ENCODE measurements at regions not wholly inside any gene's neighbourhood (a gene's known extent, or its start where the extent isn't known, plus 50 kb on each side); places are given as distances from the start of the nearest gene placed in this dataset.

DNA sequence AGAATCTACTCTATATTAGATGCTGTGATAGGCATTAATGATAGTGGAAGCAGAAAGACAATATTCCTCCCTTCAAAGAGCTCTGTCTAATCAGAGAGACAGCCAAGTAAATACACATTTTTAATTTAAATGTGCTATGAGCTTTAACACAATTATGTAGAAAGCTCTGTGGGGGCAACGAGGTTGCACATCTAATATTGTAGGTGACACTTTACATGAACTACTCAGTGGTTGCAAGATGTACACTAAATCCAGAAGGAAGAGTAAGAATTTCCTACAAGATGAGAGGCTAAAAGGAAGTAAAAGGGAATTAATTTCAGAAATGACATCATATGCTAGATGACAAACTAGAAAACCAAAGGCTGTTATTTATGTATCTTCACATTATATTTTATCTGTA is 120.9 kb downstream of the SPCS3 start:
- no peak for TF ChIP-seq CTCF (IDR thresholded peaks at IDR 0.05)
- Histone ChIP-seq H3K27me3 (replicated peaks; ENCODE audit: insufficient read depth) (no peaks in the 10 kb centered on the region), H3K9me3 (no peaks in the 10 kb centered on the region), H3K4me3 (no peak overlapping the region), H3K4me1 (ENCODE audit: control insufficient read depth in 1 of 2, low read depth in 2 of 2) (no peaks in the 10 kb centered on the region), H3K27ac (no peak overlapping the region), H3K36me3 (no peaks in the 10 kb centered on the region)
- DNase-seq (ENCODE audit: low spot score) (no peak), ATAC-seq (ENCODE audit: insufficient number of reproducible peaks, low FRiP score, low read depth) (no peak)

DNA sequence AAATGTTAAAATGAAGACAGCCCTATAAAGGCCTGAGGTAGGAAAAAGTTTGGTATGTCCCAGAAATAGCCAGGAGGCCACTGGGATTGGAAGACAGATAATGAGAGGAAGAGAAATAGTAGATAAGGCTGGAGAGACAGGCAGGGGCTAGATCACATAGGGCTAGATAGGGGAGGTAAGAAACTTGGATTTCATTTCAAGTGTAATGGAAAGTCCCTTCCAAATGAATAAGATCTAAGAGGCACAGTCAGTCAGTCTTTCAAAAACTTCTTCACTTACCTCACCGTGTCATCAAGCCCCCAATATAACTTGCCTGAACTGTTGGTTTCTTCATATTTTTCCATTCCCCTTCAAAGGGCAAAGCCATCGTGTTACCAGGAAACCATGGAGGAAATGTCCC is 121.8 kb downstream of the SPCS3 start:
- Histone ChIP-seq H3K9me3 (no peaks in the 10 kb centered on the region), H3K4me1 (ENCODE audit: control insufficient read depth in 1 of 2, low read depth in 2 of 2) (no peaks in the 10 kb centered on the region), H3K4me3 (no peak overlapping the region), H3K36me3 (no peaks in the 10 kb centered on the region), H3K27ac (no peak overlapping the region), H3K27me3 (replicated peaks; ENCODE audit: insufficient read depth) (no peaks in the 10 kb centered on the region)
- DNase-seq (ENCODE audit: low spot score): no peak
- TF ChIP-seq CTCF (IDR thresholded peaks at IDR 0.05): no peak
- no peak for ATAC-seq (ENCODE audit: insufficient number of reproducible peaks, low FRiP score, low read depth)

DNA sequence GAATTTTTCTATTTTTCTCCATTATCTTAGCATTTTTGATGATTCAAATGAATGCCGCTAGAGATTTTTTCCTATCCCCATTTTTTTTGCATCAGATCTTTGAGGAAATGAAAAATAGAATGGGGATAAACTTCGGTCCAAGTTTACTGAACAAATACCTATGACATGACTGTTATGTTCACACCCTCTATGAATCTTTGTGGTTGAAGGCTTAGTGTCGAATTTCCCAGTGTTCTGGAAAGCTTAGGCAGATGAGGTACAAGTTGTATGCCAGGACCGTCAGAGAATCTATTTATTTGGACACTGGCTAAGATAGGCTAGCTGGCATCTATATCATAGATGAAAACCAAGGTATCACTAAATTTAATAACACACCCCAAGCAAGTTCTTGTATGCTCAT is 123.4 kb downstream of the SPCS3 start:
- H3K9me3 ChIP-seq: no peaks in the 10 kb centered on the region
- H3K4me3 ChIP-seq: no peak overlapping the region
- no peak for TF ChIP-seq CTCF (IDR thresholded peaks at IDR 0.05)
- no peak overlapping the region for H3K27ac ChIP-seq
- no peak for DNase-seq (ENCODE audit: low spot score)
- ATAC-seq (ENCODE audit: insufficient number of reproducible peaks, low FRiP score, low read depth): no peak
- H3K36me3 ChIP-seq: no peaks in the 10 kb centered on the region
- H3K27me3 ChIP-seq (replicated peaks; ENCODE audit: insufficient read depth): no peaks in the 10 kb centered on the region
- no peaks in the 10 kb centered on the region for H3K4me1 ChIP-seq (ENCODE audit: control insufficient read depth in 1 of 2, low read depth in 2 of 2)

GRCh38 chr4:176443646-176444409 is 124.1 kb downstream of the SPCS3 start:
- H3K4me3 ChIP-seq: no peak overlapping the region
- H3K27me3 ChIP-seq (replicated peaks; ENCODE audit: insufficient read depth): no peaks in the 10 kb centered on the region
- no peaks in the 10 kb centered on the region for H3K36me3 ChIP-seq
- no peaks in the 10 kb centered on the region for H3K4me1 ChIP-seq (ENCODE audit: control insufficient read depth in 1 of 2, low read depth in 2 of 2)
- ATAC-seq (ENCODE audit: insufficient number of reproducible peaks, low FRiP score, low read depth) (no peak), DNase-seq (ENCODE audit: low spot score) (no peak)
- H3K27ac ChIP-seq: no peak overlapping the region
- H3K9me3 ChIP-seq: no peaks in the 10 kb centered on the region
- TF ChIP-seq CTCF (IDR thresholded peaks at IDR 0.05): no peak

DNA sequence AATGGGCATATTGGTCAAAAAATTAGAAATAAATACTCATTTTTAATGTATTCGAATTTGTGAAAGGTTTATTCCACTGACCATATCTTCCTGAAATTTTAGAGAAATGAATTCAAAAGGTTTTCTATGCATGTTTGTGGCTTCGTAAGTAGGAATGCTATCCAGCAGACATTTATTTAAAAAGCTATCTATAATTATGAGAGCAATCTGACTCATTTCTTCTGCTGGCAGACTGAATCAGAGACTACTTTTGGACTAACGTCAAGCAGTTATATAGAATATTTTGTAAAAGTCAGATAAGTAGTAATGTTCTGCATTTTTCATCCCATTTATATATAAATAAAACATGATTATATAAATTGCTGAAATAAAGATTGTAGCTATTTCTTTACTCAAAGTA is 125.0 kb downstream of the SPCS3 start:
- TF ChIP-seq CTCF (IDR thresholded peaks at IDR 0.05): no peak
- H3K4me3 ChIP-seq: no peak overlapping the region
- H3K27me3 ChIP-seq (replicated peaks; ENCODE audit: insufficient read depth): no peaks in the 10 kb centered on the region
- H3K36me3 ChIP-seq: no peaks in the 10 kb centered on the region
- H3K4me1 ChIP-seq (ENCODE audit: control insufficient read depth in 1 of 2, low read depth in 2 of 2): no peaks in the 10 kb centered on the region
- H3K9me3 ChIP-seq: no peaks in the 10 kb centered on the region
- ATAC-seq (ENCODE audit: insufficient number of reproducible peaks, low FRiP score, low read depth) (no peak), DNase-seq (ENCODE audit: low spot score) (no peak)
- H3K27ac ChIP-seq: no peak overlapping the region
